OCI-LY1 (cell line): ENCODE measurements at regions not wholly inside any gene's neighbourhood (a gene's known extent, or its start where the extent isn't known, plus 50 kb on each side); places are given as distances from the start of the nearest gene placed in this dataset.

Experiments used
- EZH2 ChIP-seq: fragments of 200-600 bp; sonication (generic), shearing (Covaris generic); IDR thresholded peaks from 2 replicates; pipeline ENCODE4 v1.8.0; 2017; ENCODE audit warnings: borderline replicate concordance, mixed run types, mild to moderate bottlenecking, antibody characterized with exemption, low read length, moderate library complexity, mixed read lengths
- TF ChIP-seq, protein P1 (sequence below): fragments of 200-600 bp; sonication (generic), shearing (Covaris generic); IDR thresholded peaks from 2 replicates; pipeline ENCODE4 v1.5.1; 2017; ENCODE audit warnings: mild to moderate bottlenecking, antibody characterized with exemption, low read length, moderate library complexity, mixed read lengths

- no peak for TF ChIP-seq EZH2
- TF ChIP-seq, protein P1, sequence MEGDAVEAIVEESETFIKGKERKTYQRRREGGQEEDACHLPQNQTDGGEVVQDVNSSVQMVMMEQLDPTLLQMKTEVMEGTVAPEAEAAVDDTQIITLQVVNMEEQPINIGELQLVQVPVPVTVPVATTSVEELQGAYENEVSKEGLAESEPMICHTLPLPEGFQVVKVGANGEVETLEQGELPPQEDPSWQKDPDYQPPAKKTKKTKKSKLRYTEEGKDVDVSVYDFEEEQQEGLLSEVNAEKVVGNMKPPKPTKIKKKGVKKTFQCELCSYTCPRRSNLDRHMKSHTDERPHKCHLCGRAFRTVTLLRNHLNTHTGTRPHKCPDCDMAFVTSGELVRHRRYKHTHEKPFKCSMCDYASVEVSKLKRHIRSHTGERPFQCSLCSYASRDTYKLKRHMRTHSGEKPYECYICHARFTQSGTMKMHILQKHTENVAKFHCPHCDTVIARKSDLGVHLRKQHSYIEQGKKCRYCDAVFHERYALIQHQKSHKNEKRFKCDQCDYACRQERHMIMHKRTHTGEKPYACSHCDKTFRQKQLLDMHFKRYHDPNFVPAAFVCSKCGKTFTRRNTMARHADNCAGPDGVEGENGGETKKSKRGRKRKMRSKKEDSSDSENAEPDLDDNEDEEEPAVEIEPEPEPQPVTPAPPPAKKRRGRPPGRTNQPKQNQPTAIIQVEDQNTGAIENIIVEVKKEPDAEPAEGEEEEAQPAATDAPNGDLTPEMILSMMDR = no peak
Measured at GRCh38 chr6:98687752-98688151, 146.6 kb upstream of the POU3F2 start.
